ENCODE measurements at regions not wholly inside any gene's neighbourhood (a gene's known extent, or its start where the extent isn't known, plus 50 kb on each side); places are given as distances from the start of the nearest gene placed in this dataset.

GRCh38 chr14:104441275-104442106, 138.1 kb upstream of the C14orf180 start:
- TF ChIP-seq, protein P1, sequence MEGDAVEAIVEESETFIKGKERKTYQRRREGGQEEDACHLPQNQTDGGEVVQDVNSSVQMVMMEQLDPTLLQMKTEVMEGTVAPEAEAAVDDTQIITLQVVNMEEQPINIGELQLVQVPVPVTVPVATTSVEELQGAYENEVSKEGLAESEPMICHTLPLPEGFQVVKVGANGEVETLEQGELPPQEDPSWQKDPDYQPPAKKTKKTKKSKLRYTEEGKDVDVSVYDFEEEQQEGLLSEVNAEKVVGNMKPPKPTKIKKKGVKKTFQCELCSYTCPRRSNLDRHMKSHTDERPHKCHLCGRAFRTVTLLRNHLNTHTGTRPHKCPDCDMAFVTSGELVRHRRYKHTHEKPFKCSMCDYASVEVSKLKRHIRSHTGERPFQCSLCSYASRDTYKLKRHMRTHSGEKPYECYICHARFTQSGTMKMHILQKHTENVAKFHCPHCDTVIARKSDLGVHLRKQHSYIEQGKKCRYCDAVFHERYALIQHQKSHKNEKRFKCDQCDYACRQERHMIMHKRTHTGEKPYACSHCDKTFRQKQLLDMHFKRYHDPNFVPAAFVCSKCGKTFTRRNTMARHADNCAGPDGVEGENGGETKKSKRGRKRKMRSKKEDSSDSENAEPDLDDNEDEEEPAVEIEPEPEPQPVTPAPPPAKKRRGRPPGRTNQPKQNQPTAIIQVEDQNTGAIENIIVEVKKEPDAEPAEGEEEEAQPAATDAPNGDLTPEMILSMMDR (IDR thresholded peaks at IDR 0.05; ENCODE audit: low read depth, low read length, missing input control): no peak
- no peak for TF ChIP-seq ATF3 (IDR thresholded peaks at IDR 0.05)
- TF ChIP-seq RAD21 (IDR thresholded peaks at IDR 0.05): no peak
- no peak for TF ChIP-seq REST (IDR thresholded peaks at IDR 0.05)
